Gastrocnemius medialis (tissue), 4 donors: ENCODE measurements at regions not wholly inside any gene's neighbourhood (a gene's known extent, or its start where the extent isn't known, plus 50 kb on each side); places are given as distances from the start of the nearest gene placed in this dataset.

Experiments
- ATAC-seq, 2 donors: fragments of 150-250 bp; one replicate each; pipeline ENCODE4 v1.9.1; 2016
- DNase-seq, 2 donors: peaks; one replicate each; pipeline ENCODE4 v3.0.0-alpha.2; 2019
- H3K27ac ChIP-seq, 4 donors: fragments of 200-600 bp; sonication (generic); 1 replicate in 1 of 4; 2 replicates in 3 of 4; pipeline ENCODE4 v1.5.1; 2016 to 2018; ENCODE audit warnings: mild to moderate bottlenecking in 2 of 4, moderate library complexity in 1 of 4
- H3K27me3 ChIP-seq, 3 donors: fragments of 200-600 bp; sonication (generic) in 2 of 3; 1 replicate in 1 of 3; 2 replicates in 2 of 3; pipeline versions ENCODE4 v1.5.1 to v1.6.0; 2016 to 2019; ENCODE audit warnings: mild to moderate bottlenecking in 1 of 3, moderate library complexity in 1 of 3
- H3K36me3 ChIP-seq, 2 donors: fragments of 200-600 bp; sonication (generic) in 1 of 2; one replicate each; pipeline ENCODE4 v1.5.1; 2017 to 2018
- H3K4me1 ChIP-seq, 2 donors: fragments of 200-600 bp; sonication (generic) in 1 of 2; one replicate each; pipeline ENCODE4 v1.5.1; 2016 to 2017; ENCODE audit warnings: mild to moderate bottlenecking in 2 of 2
- H3K4me3 ChIP-seq, 4 donors: fragments of 200-600 bp; sonication (generic) in 3 of 4; 1 replicate in 1 of 4; 2 replicates in 3 of 4; pipeline ENCODE4 v1.5.1; 2016 to 2019; ENCODE audit warnings: mild to moderate bottlenecking in 2 of 4
- H3K9me3 ChIP-seq, 3 donors: fragments of 200-600 bp; sonication (generic) in 2 of 3; 1 replicate in 1 of 3; 2 replicates in 2 of 3; pipeline ENCODE4 v1.5.1; 2016 to 2019
- POLR2A ChIP-seq, 2 donors: fragments of 450-650 bp; IDR thresholded peaks; one replicate each; pipeline ENCODE4 v1.6.1; 2017; ENCODE audit warnings: antibody characterized with exemption in 2 of 2, mild to moderate bottlenecking in 2 of 2, moderate library complexity in 2 of 2
- in situ Hi-C, 4 donors: fragments of 200-750 bp; cut with MboI; loops; one replicate each; pipeline versions ENCODE4 v1.15.0 to v1.8.0; 2017; ENCODE audit warnings: low sequenced_read_pairs in 4 of 4
- intact Hi-C: fragments of 100-400 bp; cut with DNase I; formaldehyde crosslinking; loops from one replicate; pipeline ENCODE4 v1.15.1; 2023; ENCODE audit warnings: low total_unique reads
- TF ChIP-seq, protein P1 (sequence below), 5 experiments: fragments of 450-650 bp in 3 of 5; fragments of 200-600 bp in 2 of 5; sonication (generic) in 2 of 5; IDR thresholded peaks in 4 of 5; conservative IDR thresholded peaks in 1 of 5; 1 replicate in 4 of 5; 2 replicates in 1 of 5; pipeline ENCODE4 v1.5.1; 2016 to 2019; ENCODE audit warnings: antibody characterized with exemption in 5 of 5, mild to moderate bottlenecking in 3 of 5, moderate library complexity in 3 of 5

DNA sequence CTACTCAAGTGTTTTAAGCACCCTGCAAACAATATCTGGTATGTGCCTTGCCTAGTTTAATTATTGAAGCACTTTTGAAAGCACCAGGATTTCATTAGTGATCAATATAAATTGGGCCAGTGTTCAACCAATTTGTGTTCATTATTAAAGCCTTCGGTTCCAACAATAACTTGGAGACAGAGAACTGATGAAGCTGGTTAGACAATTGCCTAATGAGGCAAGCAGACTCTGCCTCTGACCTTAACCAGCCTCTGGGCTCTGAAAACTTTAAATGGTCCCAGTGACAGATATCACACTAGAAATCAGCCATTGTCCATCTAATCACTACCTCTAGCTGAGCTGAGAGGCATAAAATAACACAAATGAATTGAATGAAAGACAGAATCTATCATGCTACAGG, 139.9 kb upstream of the CNTN6 start:
- H3K36me3 ChIP-seq, result no peaks in the 10 kb centered on the region
- no peaks in the 10 kb centered on the region for H3K27me3 ChIP-seq
- H3K4me1 ChIP-seq, result no peaks in the 10 kb centered on the region
- H3K27ac ChIP-seq, result no peak overlapping the region
- no peak overlapping the region for H3K4me3 ChIP-seq
- in situ Hi-C loops, result no loop called here
- TF ChIP-seq, protein P1, sequence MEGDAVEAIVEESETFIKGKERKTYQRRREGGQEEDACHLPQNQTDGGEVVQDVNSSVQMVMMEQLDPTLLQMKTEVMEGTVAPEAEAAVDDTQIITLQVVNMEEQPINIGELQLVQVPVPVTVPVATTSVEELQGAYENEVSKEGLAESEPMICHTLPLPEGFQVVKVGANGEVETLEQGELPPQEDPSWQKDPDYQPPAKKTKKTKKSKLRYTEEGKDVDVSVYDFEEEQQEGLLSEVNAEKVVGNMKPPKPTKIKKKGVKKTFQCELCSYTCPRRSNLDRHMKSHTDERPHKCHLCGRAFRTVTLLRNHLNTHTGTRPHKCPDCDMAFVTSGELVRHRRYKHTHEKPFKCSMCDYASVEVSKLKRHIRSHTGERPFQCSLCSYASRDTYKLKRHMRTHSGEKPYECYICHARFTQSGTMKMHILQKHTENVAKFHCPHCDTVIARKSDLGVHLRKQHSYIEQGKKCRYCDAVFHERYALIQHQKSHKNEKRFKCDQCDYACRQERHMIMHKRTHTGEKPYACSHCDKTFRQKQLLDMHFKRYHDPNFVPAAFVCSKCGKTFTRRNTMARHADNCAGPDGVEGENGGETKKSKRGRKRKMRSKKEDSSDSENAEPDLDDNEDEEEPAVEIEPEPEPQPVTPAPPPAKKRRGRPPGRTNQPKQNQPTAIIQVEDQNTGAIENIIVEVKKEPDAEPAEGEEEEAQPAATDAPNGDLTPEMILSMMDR (IDR thresholded peaks at IDR 0.05 in 4 of 5, conservative IDR thresholded peaks at IDR 0.05 in 1 of 5), result no peak
- no peak for TF ChIP-seq POLR2A (IDR thresholded peaks at IDR 0.05)
- no peaks in the 10 kb centered on the region for H3K9me3 ChIP-seq
- intact Hi-C loops, result no loop called here
- ATAC-seq (no peak), DNase-seq (no peak)

DNA sequence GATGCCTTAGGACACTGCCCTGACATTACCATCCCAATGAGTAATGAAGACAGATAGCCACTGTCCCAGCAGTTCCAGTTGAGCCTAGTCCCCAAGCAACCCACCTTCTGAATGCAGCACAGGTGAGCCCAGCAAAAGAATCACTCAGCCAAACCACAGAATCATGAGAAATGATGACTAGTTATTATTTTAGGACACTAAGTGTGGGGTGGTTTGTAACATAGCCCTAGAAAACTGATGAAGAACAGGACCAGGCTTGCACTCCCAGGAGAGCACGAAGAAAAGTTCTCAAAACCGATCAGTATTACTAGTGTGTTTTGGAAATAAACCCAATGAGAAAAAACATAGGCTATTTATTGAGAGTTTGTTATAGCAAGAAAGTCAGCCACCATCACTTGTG, 129.6 kb upstream of the CNTN6 start:
- intact Hi-C loops, result no loop called here
- no peaks in the 10 kb centered on the region for H3K9me3 ChIP-seq

DNA sequence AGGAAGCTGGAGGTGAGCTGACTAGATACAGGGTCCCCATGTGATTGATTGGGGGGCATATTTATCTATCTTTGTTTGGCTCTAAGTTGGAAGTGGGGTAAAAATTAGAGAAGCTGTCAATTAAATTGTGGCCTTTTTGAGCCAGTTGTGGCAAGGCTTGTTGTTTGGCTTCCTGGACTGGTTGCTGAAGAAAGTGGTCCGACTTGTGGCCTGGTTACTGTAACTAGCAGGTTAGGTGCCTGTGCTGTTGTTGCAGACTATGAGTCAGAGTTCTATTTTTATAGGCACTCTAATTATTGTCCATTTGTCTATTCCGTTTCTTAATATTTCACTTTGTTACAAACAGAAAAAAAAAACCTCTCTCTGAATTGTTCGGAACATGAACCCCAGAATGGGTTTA, 129.1 kb upstream of the CNTN6 start:
- Histone ChIP-seq H3K27me3 (no peaks in the 10 kb centered on the region), H3K27ac (no peak overlapping the region), H3K9me3 (no peaks in the 10 kb centered on the region), H3K4me1 (no peaks in the 10 kb centered on the region), H3K4me3 (no peak overlapping the region), H3K36me3 (no peaks in the 10 kb centered on the region)
- ATAC-seq (no peak), DNase-seq (no peak)
- TF ChIP-seq, protein P1 (IDR thresholded peaks at IDR 0.05 in 4 of 5, conservative IDR thresholded peaks at IDR 0.05 in 1 of 5), result no peak
- in situ Hi-C loops (no loop called here), intact Hi-C loops (no loop called here)

More for the DNA sequence above, 129.6 kb upstream of the CNTN6 start:
- Histone ChIP-seq H3K27ac (no peak overlapping the region), H3K4me1 (no peaks in the 10 kb centered on the region), H3K4me3 (no peak overlapping the region), H3K36me3 (no peaks in the 10 kb centered on the region), H3K27me3 (no peaks in the 10 kb centered on the region)
- ATAC-seq (no peak), DNase-seq (no peak)
- in situ Hi-C loops, result no loop called here
- TF ChIP-seq POLR2A (IDR thresholded peaks at IDR 0.05), result no peak
- TF ChIP-seq, protein P1 (IDR thresholded peaks at IDR 0.05 in 4 of 5, conservative IDR thresholded peaks at IDR 0.05 in 1 of 5), result no peak

DNA sequence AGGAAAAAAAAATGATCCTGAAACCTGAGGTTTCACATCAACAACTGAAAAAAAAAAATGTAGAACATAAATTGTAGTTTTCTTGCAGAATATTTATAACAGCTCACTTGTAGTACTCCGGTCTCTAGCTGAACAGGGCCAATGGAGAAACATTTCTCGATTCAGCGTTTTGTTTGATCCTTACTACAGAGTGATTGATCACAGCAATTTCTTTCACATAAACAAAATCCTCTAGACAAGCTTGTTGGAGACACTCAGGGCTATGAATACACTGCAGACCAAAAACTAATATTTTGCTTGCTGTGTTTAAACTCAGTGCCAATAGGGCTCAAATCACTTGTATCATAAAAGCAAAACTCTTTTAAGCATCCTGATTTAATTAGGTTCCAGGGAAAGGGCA, 127.0 kb upstream of the CNTN6 start:
- H3K27me3 ChIP-seq, result no peaks in the 10 kb centered on the region
- H3K4me3 ChIP-seq, result no peak overlapping the region
- no peaks in the 10 kb centered on the region for H3K9me3 ChIP-seq
- H3K36me3 ChIP-seq, result no peaks in the 10 kb centered on the region
- intact Hi-C loops (no loop called here), in situ Hi-C loops (no loop called here)
- no peak for ATAC-seq
- H3K27ac ChIP-seq, result no peak overlapping the region
- no peaks in the 10 kb centered on the region for H3K4me1 ChIP-seq
- no peak for DNase-seq
- TF ChIP-seq, protein P1 (IDR thresholded peaks at IDR 0.05 in 4 of 5, conservative IDR thresholded peaks at IDR 0.05 in 1 of 5), result no peak
- TF ChIP-seq POLR2A (IDR thresholded peaks at IDR 0.05), result no peak

DNA sequence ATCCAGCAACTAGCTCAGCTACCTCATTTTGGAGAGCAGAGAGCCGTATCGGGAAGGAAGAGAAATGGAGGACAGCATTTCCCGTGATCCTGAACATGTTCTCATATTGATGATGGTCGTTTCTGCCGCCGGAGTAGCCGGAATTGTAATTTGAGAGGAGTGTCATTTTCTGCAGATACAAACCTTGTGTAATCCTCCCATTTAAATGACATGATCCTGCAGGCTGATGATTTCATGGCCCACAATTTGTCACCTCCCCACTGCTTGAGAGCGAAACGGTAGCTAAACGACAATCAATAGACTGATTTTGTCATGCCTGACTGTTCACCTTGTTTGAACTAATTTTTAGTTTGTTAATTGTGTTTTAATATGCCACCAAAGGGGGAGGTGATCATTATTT, 126.5 kb upstream of the CNTN6 start:
- ATAC-seq (no peak), DNase-seq (no peak)
- intact Hi-C loops (no loop called here), in situ Hi-C loops (no loop called here)
- Histone ChIP-seq H3K9me3 (no peaks in the 10 kb centered on the region), H3K4me3 (no peak overlapping the region), H3K27ac (no peak overlapping the region), H3K27me3 (no peaks in the 10 kb centered on the region), H3K36me3 (no peaks in the 10 kb centered on the region), H3K4me1 (no peaks in the 10 kb centered on the region)
- TF ChIP-seq, protein P1 (IDR thresholded peaks at IDR 0.05 in 4 of 5, conservative IDR thresholded peaks at IDR 0.05 in 1 of 5), result no peak
- no peak for TF ChIP-seq POLR2A (IDR thresholded peaks at IDR 0.05)
